ENCODE measurements at regions not wholly inside any gene's neighbourhood (a gene's known extent, or its start where the extent isn't known, plus 50 kb on each side); places are given as distances from the start of the nearest gene placed in this dataset.
"Not testable (repeated sequence)": the region's sequence is repeated elsewhere in the genome, so short reads cannot be mapped to it uniquely, and the experiment has no call there.

GRCh38 chr4:11643081-11643480, 214.4 kb upstream of the HS3ST1 start:
- TF ChIP-seq, protein P1, sequence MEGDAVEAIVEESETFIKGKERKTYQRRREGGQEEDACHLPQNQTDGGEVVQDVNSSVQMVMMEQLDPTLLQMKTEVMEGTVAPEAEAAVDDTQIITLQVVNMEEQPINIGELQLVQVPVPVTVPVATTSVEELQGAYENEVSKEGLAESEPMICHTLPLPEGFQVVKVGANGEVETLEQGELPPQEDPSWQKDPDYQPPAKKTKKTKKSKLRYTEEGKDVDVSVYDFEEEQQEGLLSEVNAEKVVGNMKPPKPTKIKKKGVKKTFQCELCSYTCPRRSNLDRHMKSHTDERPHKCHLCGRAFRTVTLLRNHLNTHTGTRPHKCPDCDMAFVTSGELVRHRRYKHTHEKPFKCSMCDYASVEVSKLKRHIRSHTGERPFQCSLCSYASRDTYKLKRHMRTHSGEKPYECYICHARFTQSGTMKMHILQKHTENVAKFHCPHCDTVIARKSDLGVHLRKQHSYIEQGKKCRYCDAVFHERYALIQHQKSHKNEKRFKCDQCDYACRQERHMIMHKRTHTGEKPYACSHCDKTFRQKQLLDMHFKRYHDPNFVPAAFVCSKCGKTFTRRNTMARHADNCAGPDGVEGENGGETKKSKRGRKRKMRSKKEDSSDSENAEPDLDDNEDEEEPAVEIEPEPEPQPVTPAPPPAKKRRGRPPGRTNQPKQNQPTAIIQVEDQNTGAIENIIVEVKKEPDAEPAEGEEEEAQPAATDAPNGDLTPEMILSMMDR (IDR thresholded peaks at IDR 0.05; ENCODE audit: low read depth, low read length): not testable (repeated sequence)
- TF ChIP-seq EZH2phosphoT487 (IDR thresholded peaks at IDR 0.05; ENCODE audit: low read depth): not testable (repeated sequence)
